NB4 (cell line): ENCODE measurements at regions not wholly inside any gene's neighbourhood (a gene's known extent, or its start where the extent isn't known, plus 50 kb on each side); places are given as distances from the start of the nearest gene placed in this dataset.

Experiments used
- CTCF ChIP-seq: IDR thresholded peaks from one replicate; pipeline ENCODE4 v1.5.1; 2012; ENCODE audit warnings: low read depth, low read length
- MAX ChIP-seq: IDR thresholded peaks from 2 replicates; pipeline ENCODE4 v1.6.1; 2011; ENCODE audit warnings: low read depth, low read length
- MYC ChIP-seq: IDR thresholded peaks from 2 replicates; pipeline ENCODE4 v1.6.1; 2011; ENCODE audit warnings: low read depth, low read length
- POLR2A ChIP-seq: IDR thresholded peaks from 2 replicates; pipeline ENCODE4 v1.6.1; 2011; ENCODE audit warnings: mild to moderate bottlenecking; ENCODE audit not compliant: insufficient read length; ENCODE audit errors: extremely low read depth

- TF ChIP-seq CTCF (no peak), MAX (no peak), MYC (no peak), POLR2A (no peak)
Observed at GRCh38 chr11:115848080-115848479, 343.9 kb upstream of the CADM1 start.
